Neural crest cell (in vitro differentiated cells): ENCODE measurements at regions not wholly inside any gene's neighbourhood (a gene's known extent, or its start where the extent isn't known, plus 50 kb on each side); places are given as distances from the start of the nearest gene placed in this dataset.
"Not testable (repeated sequence)": the region's sequence is repeated elsewhere in the genome, so short reads cannot be mapped to it uniquely, and the experiment has no call there.

Experiments
- DNase-seq: peaks from one replicate; pipeline ENCODE4 v3.0.0; 2021; ENCODE audit warnings: low read depth, mixed read lengths, low spot score
- H3K27ac Mint-ChIP-seq: one replicate; pipeline ENCODE4 v1.8.0; 2021; ENCODE audit warnings: mild to moderate bottlenecking, mixed read lengths; ENCODE audit not compliant: unreplicated experiment
- H3K27me3 Mint-ChIP-seq: 2 replicates; pipeline ENCODE4 v1.8.0; 2021; ENCODE audit warnings: low read depth, mild to moderate bottlenecking, mixed read lengths
- H3K36me3 Mint-ChIP-seq: 2 replicates; pipeline ENCODE4 v1.8.0; 2021; ENCODE audit warnings: low read depth, mild to moderate bottlenecking, mixed read lengths
- H3K4me1 Mint-ChIP-seq: 2 replicates; pipeline ENCODE4 v1.8.0; 2021; ENCODE audit warnings: mixed read lengths
- H3K4me3 Mint-ChIP-seq: one replicate; pipeline ENCODE4 v1.8.0; 2021; ENCODE audit warnings: mild to moderate bottlenecking, mixed read lengths
- H3K9me3 Mint-ChIP-seq: 2 replicates; pipeline ENCODE4 v1.8.0; 2021; ENCODE audit warnings: mixed read lengths
- CTCF ChIP-seq: fragments of 200-600 bp; sonication (generic); conservative IDR thresholded peaks from 2 replicates; pipeline ENCODE4 v1.5.0; 2021; ENCODE audit warnings: antibody characterized with exemption, mild to moderate bottlenecking

DNA sequence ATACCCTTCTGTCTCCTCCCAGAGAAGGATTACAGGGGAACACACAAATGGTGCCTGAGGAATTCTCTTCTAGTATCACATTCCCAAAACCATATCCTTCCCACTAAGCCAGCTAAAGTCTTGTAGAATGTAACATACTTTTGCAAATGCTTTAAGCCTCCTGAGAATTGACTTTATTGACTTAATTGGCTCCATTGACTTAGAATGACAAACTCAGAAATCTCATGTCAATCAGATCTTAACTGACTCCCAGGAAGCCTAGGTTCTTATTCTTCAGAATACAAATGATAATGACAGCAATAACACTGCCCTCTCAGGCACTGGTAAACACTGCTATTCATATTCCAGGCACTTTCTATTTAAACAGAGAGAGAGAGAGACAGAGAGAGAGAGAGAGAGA is 356.9 kb upstream of the PRKCQ start:
- no peak overlapping the region for H3K27ac Mint-ChIP-seq
- no peak overlapping the region for H3K4me3 Mint-ChIP-seq
- DNase-seq, result no peak
- peaks cover 15% of the 10 kb centered on the region for H3K9me3 Mint-ChIP-seq
- no peaks in the 10 kb centered on the region for H3K27me3 Mint-ChIP-seq
- no peaks in the 10 kb centered on the region for H3K4me1 Mint-ChIP-seq
- peaks cover 3% of the 10 kb centered on the region for H3K36me3 Mint-ChIP-seq
- TF ChIP-seq CTCF, result no peak

DNA sequence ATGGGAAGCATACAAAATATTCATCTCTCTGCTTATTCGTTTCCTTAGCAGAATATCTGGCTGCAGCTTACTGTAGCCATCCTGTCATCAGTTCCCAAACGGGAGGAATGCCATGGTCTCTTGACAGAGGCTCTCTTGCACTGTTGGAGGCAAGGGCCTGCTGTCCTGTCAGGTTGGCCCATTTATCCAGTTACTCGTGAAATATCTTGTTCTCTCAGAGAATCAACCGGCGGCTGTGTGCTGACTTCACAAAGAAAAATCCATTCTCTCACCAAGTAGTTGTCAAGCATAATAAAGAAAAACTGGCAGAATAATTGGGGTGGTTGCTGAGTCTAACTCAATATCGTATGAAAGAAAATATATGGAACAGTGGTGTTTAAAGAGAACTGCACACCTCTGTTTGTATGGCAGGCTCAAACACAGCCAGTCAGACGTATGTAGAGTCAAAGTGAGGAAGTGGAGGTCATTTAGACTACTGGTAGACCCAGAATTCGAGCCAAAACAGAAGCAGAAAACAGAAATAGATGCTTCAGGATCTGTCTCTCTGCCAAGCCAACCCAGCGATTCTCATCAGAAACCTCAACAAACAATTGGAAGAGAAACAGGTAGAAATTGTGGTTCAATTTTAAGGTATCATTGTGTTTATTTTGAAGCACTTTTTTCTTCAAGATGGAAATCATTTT is 349.2 kb upstream of the PRKCQ start:
- no peak overlapping the region for H3K27ac Mint-ChIP-seq
- H3K27me3 Mint-ChIP-seq, result no peaks in the 10 kb centered on the region
- peaks cover 12% of the 10 kb centered on the region for H3K4me1 Mint-ChIP-seq
- peaks cover 4% of the 10 kb centered on the region for H3K9me3 Mint-ChIP-seq
- DNase-seq, result no peak
- no peak overlapping the region for H3K4me3 Mint-ChIP-seq
- no peaks in the 10 kb centered on the region for H3K36me3 Mint-ChIP-seq
- TF ChIP-seq CTCF, result no peak

DNA sequence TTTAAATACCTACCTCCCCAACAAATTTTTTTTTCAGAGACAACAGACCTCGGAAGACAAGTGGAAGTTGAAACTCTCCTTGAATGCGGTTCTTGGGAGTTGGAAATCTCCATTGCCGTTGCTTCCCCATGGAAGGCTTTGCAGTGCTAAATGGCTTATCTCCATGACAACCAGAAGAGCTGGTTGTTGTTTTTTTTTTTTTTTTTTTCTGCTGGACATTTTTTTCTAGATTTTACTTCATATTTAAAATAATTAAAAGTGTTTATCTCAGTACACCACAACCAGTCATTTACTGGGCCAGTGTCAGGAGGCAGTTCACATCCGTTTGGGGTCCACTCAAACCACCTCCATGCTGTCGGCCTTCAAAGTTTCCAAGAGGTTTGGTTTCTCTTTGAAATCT is 348.5 kb upstream of the PRKCQ start:
- Mint-ChIP-seq H3K36me3 (no peaks in the 10 kb centered on the region), H3K9me3 (peaks cover 2% of the 10 kb centered on the region), H3K4me3 (no peak overlapping the region), H3K27me3 (no peaks in the 10 kb centered on the region), H3K4me1 (peaks cover 16% of the 10 kb centered on the region), H3K27ac (no peak overlapping the region)
- no peak for DNase-seq
- TF ChIP-seq CTCF, result no peak

DNA sequence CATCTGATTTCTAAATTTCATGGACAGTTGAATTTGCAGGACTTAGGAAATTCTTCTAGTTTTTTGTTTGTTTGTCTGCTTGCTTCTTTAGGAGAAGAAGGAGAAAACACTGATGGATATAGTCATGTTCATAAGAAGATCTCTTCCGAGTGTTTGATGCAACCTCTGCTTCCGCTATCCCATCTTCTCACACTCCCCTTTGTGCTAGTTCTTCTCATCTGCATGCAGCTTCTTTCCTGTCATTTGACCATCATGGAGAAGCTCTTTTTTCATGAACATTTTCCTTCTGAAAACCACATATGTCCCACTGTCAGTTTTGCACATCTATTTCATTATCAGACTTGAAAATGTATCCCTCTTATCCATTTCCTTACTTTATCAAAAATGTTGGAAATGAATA is 346.9 kb upstream of the PRKCQ start:
- Mint-ChIP-seq H3K4me3 (no peak overlapping the region), H3K9me3 (no peaks in the 10 kb centered on the region), H3K27me3 (no peaks in the 10 kb centered on the region), H3K36me3 (no peaks in the 10 kb centered on the region), H3K4me1 (peaks cover 16% of the 10 kb centered on the region), H3K27ac (no peak overlapping the region)
- TF ChIP-seq CTCF, result no peak
- no peak for DNase-seq

DNA sequence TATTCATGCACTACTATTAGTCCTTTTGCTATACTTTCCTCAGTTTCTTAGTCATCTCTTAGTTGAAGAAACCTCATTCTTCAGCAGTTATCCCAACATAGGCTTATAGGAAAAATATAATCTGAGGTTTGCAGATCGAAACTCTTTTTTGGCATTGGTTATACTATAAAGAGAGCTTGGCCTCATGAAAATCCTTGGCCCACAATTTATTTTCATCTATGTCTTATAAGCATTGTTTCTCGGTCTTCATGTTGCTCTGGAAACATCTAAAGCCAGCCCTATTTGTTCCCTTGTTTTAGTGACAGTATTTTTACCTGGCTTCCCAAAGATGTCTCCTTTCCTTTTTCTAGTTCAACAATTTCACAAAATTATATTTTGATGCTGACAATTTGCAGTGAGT is 345.1 kb upstream of the PRKCQ start:
- Mint-ChIP-seq H3K4me3 (no peak overlapping the region), H3K27ac (no peak overlapping the region), H3K36me3 (no peaks in the 10 kb centered on the region), H3K9me3 (no peaks in the 10 kb centered on the region), H3K27me3 (no peaks in the 10 kb centered on the region), H3K4me1 (peaks cover 28% of the 10 kb centered on the region)
- DNase-seq, result no peak
- TF ChIP-seq CTCF, result no peak

- DNase-seq, result no peak
- Mint-ChIP-seq H3K9me3 (no peaks in the 10 kb centered on the region), H3K4me1 (peaks cover 32% of the 10 kb centered on the region), H3K36me3 (no peaks in the 10 kb centered on the region), H3K4me3 (no peak overlapping the region), H3K27ac (no peak overlapping the region), H3K27me3 (no peaks in the 10 kb centered on the region)
- no peak for TF ChIP-seq CTCF
These were observed 344.1 kb upstream of the PRKCQ start for GRCh38 chr10:6924166-6924565.

GRCh38 chr10:6921026-6921425 is 340.9 kb upstream of the PRKCQ start:
- not testable (repeated sequence) for H3K27ac Mint-ChIP-seq, H3K9me3 Mint-ChIP-seq, H3K27me3 Mint-ChIP-seq, H3K36me3 Mint-ChIP-seq, H3K4me3 Mint-ChIP-seq, DNase-seq
- H3K4me1 Mint-ChIP-seq, result peaks cover 20% of the 10 kb centered on the region
